ENCODE measurements at regions not wholly inside any gene's neighbourhood (a gene's known extent, or its start where the extent isn't known, plus 50 kb on each side); places are given as distances from the start of the nearest gene placed in this dataset.

GRCh38 chr12:116474331-116474730 is 84.8 kb upstream of the MAP1LC3B2 start:
- Histone ChIP-seq H3K4me1 (ENCODE audit: control insufficient read depth, insufficient read depth, low read length) (no peaks in the 10 kb centered on the region), H3K4me3 (ENCODE audit: low read depth, low read length) (no peak overlapping the region), H3K9me3 (ENCODE audit: control insufficient read depth, insufficient read depth, low read depth, low read length) (no peaks in the 10 kb centered on the region), H3K27ac (ENCODE audit: extremely low read depth, low read depth, low read length) (no peak overlapping the region), H3K36me3 (ENCODE audit: control insufficient read depth in 2 of 2, insufficient read depth in 1 of 2, low read length in 2 of 2) (no peaks in the 10 kb centered on the region)
- TF ChIP-seq ZSCAN30 (tag by site-specific recombination; IDR thresholded peaks at IDR 0.05) (no peak), HOXA7 (CRISPR knock-in tag; IDR thresholded peaks at IDR 0.05; ENCODE audit: borderline replicate concordance) (no peak), ZNF223 (tag by site-specific recombination; IDR thresholded peaks at IDR 0.05) (no peak), ZNF488 (tag by site-specific recombination; IDR thresholded peaks at IDR 0.05) (no peak), BCL6B (tag by site-specific recombination; IDR thresholded peaks at IDR 0.05) (no peak), ZNF560 (tag by site-specific recombination; IDR thresholded peaks at IDR 0.05; ENCODE audit: borderline replicate concordance) (no peak), ZNF26 (tag by site-specific recombination; IDR thresholded peaks at IDR 0.05) (no peak), ZNF530 (tag by site-specific recombination; IDR thresholded peaks at IDR 0.05; ENCODE audit: low read depth) (no peak), PBX3 (CRISPR knock-in tag; IDR thresholded peaks at IDR 0.05) (no peak), ZNF324 (tag by site-specific recombination; IDR thresholded peaks at IDR 0.05) (no peak), REST (tag by site-specific recombination; IDR thresholded peaks at IDR 0.05) (no peak), ZNF514 (tag by site-specific recombination; IDR thresholded peaks at IDR 0.05) (no peak), PATZ1 (tag by site-specific recombination; IDR thresholded peaks at IDR 0.05) (no peak), ZSCAN16 (tag by site-specific recombination; IDR thresholded peaks at IDR 0.05) (no peak), ZNF416 (tag by site-specific recombination; IDR thresholded peaks at IDR 0.05) (no peak), ZNF133 (tag by site-specific recombination; IDR thresholded peaks at IDR 0.05) (no peak), ZNF473 (tag by site-specific recombination; IDR thresholded peaks at IDR 0.05) (no peak), ZNF18 (tag by site-specific recombination; IDR thresholded peaks at IDR 0.05) (no peak)
- POLR2A ChIA-PET, result no interaction called here
- CTCF ChIA-PET, result no interaction called here
